ENCODE measurements at regions not wholly inside any gene's neighbourhood (a gene's known extent, or its start where the extent isn't known, plus 50 kb on each side); places are given as distances from the start of the nearest gene placed in this dataset.

- H3K4me3 ChIP-seq, result peak overlapping the region in 5 of 10 donors; percentile 17 to 35 (median 33)
- WGBS, 2 donors, result 43 to 46% methylated on average over 6 of the region's 6 CpGs
Observed at GRCh38 chr21:16082038-16082816, 352.4 kb downstream of the USP25 start.

GRCh38 chr21:16084776-16085364 lies 355.1 kb downstream of the USP25 start:
- WGBS, 2 donors, result 62 to 66% methylated on average over 7 of the region's 7 CpGs
- Histone ChIP-seq H3K9me3 (no peaks in the 10 kb centered on the region), H3K4me3 (no peak overlapping the region), H3K36me3 (no peaks in the 10 kb centered on the region), H3K4me1 (peaks cover 0 to 22% (median 4%) of the 10 kb centered on the region in 9 donors), H3K27me3 (no peaks in the 10 kb centered on the region), H3K27ac (peak overlapping the region in 3 of 10 donors; percentile 12 to 32 (median 24))
- DNase-seq (peak; percentile 42 to 61), ATAC-seq (peak in 6 of 8 donors; percentile 48 to 84 (median 74))
- intact Hi-C loops (cut with DNase I), result loop anchor here in 9 of 10 donors (5.0 to 10.0 kb wide), 7 partner anchors 97 to 960 kb away; no protein-coding TSS in a partner anchor
- TF ChIP-seq CTCF (IDR thresholded peaks at IDR 0.05), result peak in 1 of 9 donors; percentile 10

More at GRCh38 chr21:16082038-16082816, 352.4 kb downstream of the USP25 start:
- no peaks in the 10 kb centered on the region for H3K36me3 ChIP-seq
- DNase-seq (no peak), ATAC-seq (peak in 2 of 8 donors; percentile 33 to 38)
- H3K9me3 ChIP-seq, result no peaks in the 10 kb centered on the region
- H3K4me1 ChIP-seq, result peaks cover 0 to 14% (median 4%) of the 10 kb centered on the region in 9 donors
- no peaks in the 10 kb centered on the region for H3K27me3 ChIP-seq
- intact Hi-C loops (cut with DNase I), result loop anchor here (1.0 to 10.0 kb wide), 10 partner anchors 110 to 963 kb away; no protein-coding TSS in a partner anchor
- peak overlapping the region in 1 of 10 donors; percentile 23 for H3K27ac ChIP-seq
- TF ChIP-seq CTCF (IDR thresholded peaks at IDR 0.05), result peak; percentile 28 to 73 (median 54)

GRCh38 chr21:16085421-16085820 lies 355.6 kb downstream of the USP25 start:
- WGBS, 2 donors, result 65 to 66% methylated on average over 5 of the region's 5 CpGs
- no peak for DNase-seq
- H3K27ac ChIP-seq, result peak overlapping the region in 3 of 10 donors; percentile 17 to 32 (median 24)
- H3K36me3 ChIP-seq, result no peaks in the 10 kb centered on the region
- peaks cover 0 to 22% (median 4%) of the 10 kb centered on the region in 9 donors for H3K4me1 ChIP-seq
- H3K9me3 ChIP-seq, result no peaks in the 10 kb centered on the region
- H3K27me3 ChIP-seq, result no peaks in the 10 kb centered on the region
- H3K4me3 ChIP-seq, result no peak overlapping the region
- no peak for ATAC-seq
- intact Hi-C loops (cut with DNase I), result loop anchor here in 5 of 10 donors (5.0 to 10.0 kb wide), 4 partner anchors 97 to 959 kb away; no protein-coding TSS in a partner anchor
- TF ChIP-seq CTCF (IDR thresholded peaks at IDR 0.05), result no peak

- intact Hi-C loops (cut with DNase I), result loop anchor here in 5 of 10 donors (5.0 to 10.0 kb wide), 4 partner anchors 96 to 959 kb away; no protein-coding TSS in a partner anchor
- ATAC-seq, result no peak
- Histone ChIP-seq H3K4me1 (peaks cover 0 to 22% (median 4%) of the 10 kb centered on the region in 9 donors), H3K27ac (no peak overlapping the region), H3K4me3 (no peak overlapping the region), H3K9me3 (no peaks in the 10 kb centered on the region), H3K36me3 (no peaks in the 10 kb centered on the region), H3K27me3 (no peaks in the 10 kb centered on the region)
- WGBS, 2 donors, result 91% methylated on average over 4 of the region's 4 CpGs
- TF ChIP-seq CTCF (IDR thresholded peaks at IDR 0.05), result no peak
- no peak for DNase-seq
Observed at GRCh38 chr21:16086121-16086520, 356.3 kb downstream of the USP25 start.
